Endodermal cell (in vitro differentiated cells): ENCODE measurements at regions not wholly inside any gene's neighbourhood (a gene's known extent, or its start where the extent isn't known, plus 50 kb on each side); places are given as distances from the start of the nearest gene placed in this dataset.

ENCODE experiments used
- DNase-seq: peaks from one replicate; pipeline ENCODE4 v3.0.0-alpha.2; 2017
- H3K27ac ChIP-seq: 2 replicates; pipeline ENCODE4 v1.5.1; 2013; ENCODE audit warnings: mild to moderate bottlenecking, low read depth, low read length, moderate library complexity
- H3K27me3 ChIP-seq: 2 replicates; pipeline ENCODE4 v1.6.1; 2013; ENCODE audit warnings: mild to moderate bottlenecking, low read length, moderate library complexity; ENCODE audit not compliant: insufficient read depth, control insufficient read depth, poor library complexity, severe bottlenecking
- H3K36me3 ChIP-seq: 2 replicates; pipeline ENCODE4 v1.7.0; 2013; ENCODE audit warnings: mild to moderate bottlenecking, low read length, moderate library complexity; ENCODE audit not compliant: control insufficient read depth, insufficient read depth
- H3K4me1 ChIP-seq: one replicate; pipeline ENCODE4 v1.7.0; 2013; ENCODE audit warnings: low read length; ENCODE audit not compliant: control insufficient read depth, insufficient read depth
- H3K4me3 ChIP-seq: 2 replicates; pipeline ENCODE4 v1.5.1; 2013; ENCODE audit warnings: mild to moderate bottlenecking, low read length, moderate library complexity
- H3K9ac ChIP-seq: 2 replicates; pipeline ENCODE4 v1.6.1; 2013; ENCODE audit warnings: mild to moderate bottlenecking, low read length, moderate library complexity; ENCODE audit not compliant: poor library complexity, severe bottlenecking; ENCODE audit errors: extremely low read depth
- H3K9me3 ChIP-seq: 2 replicates; pipeline ENCODE4 v1.6.1; 2013; ENCODE audit warnings: mild to moderate bottlenecking, low read length, moderate library complexity; ENCODE audit not compliant: control insufficient read depth
- H3K27ac Mint-ChIP-seq: 2 replicates; pipeline ENCODE4 v1.8.0; 2020; ENCODE audit warnings: mixed read lengths
- H3K27me3 Mint-ChIP-seq: 2 replicates; pipeline ENCODE4 v1.8.0; 2021; ENCODE audit warnings: mild to moderate bottlenecking, mixed read lengths; ENCODE audit not compliant: insufficient read depth
- H3K36me3 Mint-ChIP-seq: 2 replicates; pipeline ENCODE4 v1.8.0; 2020; ENCODE audit warnings: low read depth, mixed read lengths
- H3K4me1 Mint-ChIP-seq: 2 replicates; pipeline ENCODE4 v1.8.0; 2020; ENCODE audit warnings: mixed read lengths
- H3K4me3 Mint-ChIP-seq: 2 replicates; pipeline ENCODE4 v1.8.0; 2020; ENCODE audit warnings: mild to moderate bottlenecking, moderate library complexity, mixed read lengths
- H3K9me3 Mint-ChIP-seq: 2 replicates; pipeline ENCODE4 v1.8.0; 2020; ENCODE audit warnings: mild to moderate bottlenecking, mixed read lengths
- WGBS, 2 experiments: methylation state at CpG; one replicate each; pipeline versions ENCODE4 v1.1.5 to v1.1.7; 2013; ENCODE audit warnings: missing lambda C conversion rate in 2 of 2, mixed read lengths in 1 of 2; ENCODE audit not compliant: insufficient coverage in 1 of 2, insufficient read length in 1 of 2; 5-methylcytosine and 5-hydroxymethylcytosine counted together
- TF ChIP-seq, protein P1 (sequence below): fragments of 200-600 bp; sonication (generic); conservative IDR thresholded peaks from 2 replicates; pipeline ENCODE4 v1.5.0; 2021; ENCODE audit warnings: antibody characterized with exemption, mild to moderate bottlenecking

DNA sequence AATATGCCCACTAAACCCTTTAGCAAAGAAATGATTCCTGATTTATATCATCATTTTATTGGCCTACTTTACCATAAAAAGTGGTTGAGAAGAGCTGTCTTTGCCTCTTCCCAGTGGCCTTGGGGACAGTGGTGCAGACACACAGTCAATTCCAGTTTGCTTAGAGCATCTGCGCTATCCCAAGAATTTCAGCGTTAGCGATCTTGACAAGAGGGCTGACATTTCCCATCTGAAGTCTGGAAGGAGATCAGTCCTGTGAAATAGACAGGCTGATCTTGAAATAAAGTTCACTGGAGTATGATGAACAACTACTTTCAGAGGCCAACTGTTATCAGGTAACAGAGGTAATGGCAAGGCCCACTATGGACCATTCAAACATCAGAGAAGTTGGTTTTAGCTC, 475.3 kb upstream of the NRP1 start:
- no peaks in the 10 kb centered on the region for H3K4me1 ChIP-seq
- H3K27ac ChIP-seq: no peak overlapping the region
- Mint-ChIP-seq H3K36me3 (no peaks in the 10 kb centered on the region), H3K4me3 (no peak overlapping the region), H3K4me1 (peaks cover 11% of the 10 kb centered on the region), H3K9me3 (peaks cover 4% of the 10 kb centered on the region), H3K27ac (no peak overlapping the region), H3K27me3 (no peaks in the 10 kb centered on the region)
- DNase-seq: no peak
- H3K4me3 ChIP-seq: no peak overlapping the region
- no peaks in the 10 kb centered on the region for H3K27me3 ChIP-seq
- TF ChIP-seq, protein P1, sequence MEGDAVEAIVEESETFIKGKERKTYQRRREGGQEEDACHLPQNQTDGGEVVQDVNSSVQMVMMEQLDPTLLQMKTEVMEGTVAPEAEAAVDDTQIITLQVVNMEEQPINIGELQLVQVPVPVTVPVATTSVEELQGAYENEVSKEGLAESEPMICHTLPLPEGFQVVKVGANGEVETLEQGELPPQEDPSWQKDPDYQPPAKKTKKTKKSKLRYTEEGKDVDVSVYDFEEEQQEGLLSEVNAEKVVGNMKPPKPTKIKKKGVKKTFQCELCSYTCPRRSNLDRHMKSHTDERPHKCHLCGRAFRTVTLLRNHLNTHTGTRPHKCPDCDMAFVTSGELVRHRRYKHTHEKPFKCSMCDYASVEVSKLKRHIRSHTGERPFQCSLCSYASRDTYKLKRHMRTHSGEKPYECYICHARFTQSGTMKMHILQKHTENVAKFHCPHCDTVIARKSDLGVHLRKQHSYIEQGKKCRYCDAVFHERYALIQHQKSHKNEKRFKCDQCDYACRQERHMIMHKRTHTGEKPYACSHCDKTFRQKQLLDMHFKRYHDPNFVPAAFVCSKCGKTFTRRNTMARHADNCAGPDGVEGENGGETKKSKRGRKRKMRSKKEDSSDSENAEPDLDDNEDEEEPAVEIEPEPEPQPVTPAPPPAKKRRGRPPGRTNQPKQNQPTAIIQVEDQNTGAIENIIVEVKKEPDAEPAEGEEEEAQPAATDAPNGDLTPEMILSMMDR: no peak
- H3K9ac ChIP-seq: no peak overlapping the region
- peaks cover 20% of the 10 kb centered on the region for H3K9me3 ChIP-seq
- WGBS, 2 experiments: 93 to 97% methylated on average over 3 of the region's 3 CpGs
- H3K36me3 ChIP-seq: no peaks in the 10 kb centered on the region

DNA sequence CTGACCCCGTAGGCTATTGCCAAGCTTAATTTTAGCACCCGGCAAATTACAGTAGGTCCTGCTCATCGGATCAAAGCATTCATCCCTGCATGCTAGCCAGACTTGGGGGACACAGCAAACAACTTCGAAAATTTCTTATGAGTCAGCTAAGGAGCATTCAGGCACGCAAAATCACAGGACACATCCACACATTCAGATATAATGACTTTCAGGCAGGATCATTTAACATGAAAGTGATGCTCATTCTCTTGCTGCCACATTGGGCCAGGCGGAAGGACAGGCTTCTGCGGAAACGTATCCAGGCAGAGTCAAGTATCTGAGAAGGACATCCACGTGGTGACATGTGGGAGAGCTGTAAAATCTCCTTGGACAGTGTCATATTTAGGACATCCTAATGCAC, 474.0 kb upstream of the NRP1 start:
- Histone ChIP-seq H3K36me3 (no peaks in the 10 kb centered on the region), H3K27me3 (no peaks in the 10 kb centered on the region), H3K4me3 (no peak overlapping the region), H3K4me1 (no peaks in the 10 kb centered on the region), H3K27ac (no peak overlapping the region), H3K9me3 (peaks cover 10% of the 10 kb centered on the region), H3K9ac (no peak overlapping the region)
- TF ChIP-seq, protein P1: no peak
- no peaks in the 10 kb centered on the region for H3K9me3 Mint-ChIP-seq
- no peak for DNase-seq
- H3K4me1 Mint-ChIP-seq: peaks cover 11% of the 10 kb centered on the region
- H3K4me3 Mint-ChIP-seq: no peak overlapping the region
- H3K27ac Mint-ChIP-seq: no peak overlapping the region
- no peaks in the 10 kb centered on the region for H3K36me3 Mint-ChIP-seq
- 87 to 94% methylated on average over 9 of the region's 9 CpGs for WGBS, 2 experiments
- H3K27me3 Mint-ChIP-seq: no peaks in the 10 kb centered on the region

DNA sequence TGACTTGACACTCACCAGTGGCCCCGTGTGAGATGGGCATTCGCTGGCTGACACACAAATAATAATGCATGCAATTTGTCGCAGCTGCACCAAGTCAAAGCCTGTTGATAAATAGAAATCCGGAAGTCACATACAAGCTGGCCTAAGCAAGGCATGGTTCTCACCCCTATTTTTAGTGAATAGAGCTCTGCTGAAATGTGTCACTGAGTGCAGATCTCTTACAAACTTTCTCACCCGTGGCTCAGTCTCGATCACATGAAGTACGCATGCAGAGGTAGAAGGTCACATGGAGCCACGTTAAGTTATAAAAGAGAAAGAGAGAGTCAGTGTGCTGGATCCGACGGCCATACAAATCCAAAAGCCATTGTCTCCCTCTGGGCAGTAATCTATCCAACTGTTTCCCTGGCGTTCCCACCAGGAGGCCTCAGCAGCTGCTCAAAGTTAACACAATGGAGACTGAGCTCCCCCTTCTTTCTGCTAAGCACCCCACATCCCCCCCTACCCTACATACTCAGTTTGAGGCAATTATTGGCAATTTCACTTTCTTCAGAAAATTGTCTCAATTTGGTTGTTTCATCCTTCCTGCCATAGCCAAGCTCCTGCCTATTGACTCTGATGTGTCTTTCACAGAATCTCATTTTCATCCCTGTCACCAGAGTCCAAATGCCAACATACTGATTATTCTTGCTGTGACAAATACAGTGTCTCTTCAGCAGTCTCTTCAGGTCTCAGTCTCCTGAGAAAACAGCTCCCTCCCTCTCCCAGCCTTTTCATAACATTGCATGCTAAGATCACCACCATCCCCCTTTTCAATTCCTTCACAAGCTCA, 473.3 kb upstream of the NRP1 start:
- Mint-ChIP-seq H3K4me1 (peaks cover 11% of the 10 kb centered on the region), H3K27me3 (no peaks in the 10 kb centered on the region), H3K27ac (no peak overlapping the region), H3K36me3 (no peaks in the 10 kb centered on the region), H3K4me3 (no peak overlapping the region), H3K9me3 (no peaks in the 10 kb centered on the region)
- H3K36me3 ChIP-seq: no peaks in the 10 kb centered on the region
- DNase-seq: no peak
- peak overlapping the region; percentile 50 for H3K27ac ChIP-seq
- no peak overlapping the region for H3K9ac ChIP-seq
- peaks cover 3% of the 10 kb centered on the region for H3K9me3 ChIP-seq
- WGBS, 2 experiments: 78 to 79% methylated on average over 7 to 11 of the region's 11 CpGs
- TF ChIP-seq, protein P1: no peak
- no peaks in the 10 kb centered on the region for H3K4me1 ChIP-seq
- H3K27me3 ChIP-seq: no peaks in the 10 kb centered on the region
- H3K4me3 ChIP-seq: no peak overlapping the region
